ENCODE measurements at regions not wholly inside any gene's neighbourhood (a gene's known extent, or its start where the extent isn't known, plus 50 kb on each side); places are given as distances from the start of the nearest gene placed in this dataset.

DNA sequence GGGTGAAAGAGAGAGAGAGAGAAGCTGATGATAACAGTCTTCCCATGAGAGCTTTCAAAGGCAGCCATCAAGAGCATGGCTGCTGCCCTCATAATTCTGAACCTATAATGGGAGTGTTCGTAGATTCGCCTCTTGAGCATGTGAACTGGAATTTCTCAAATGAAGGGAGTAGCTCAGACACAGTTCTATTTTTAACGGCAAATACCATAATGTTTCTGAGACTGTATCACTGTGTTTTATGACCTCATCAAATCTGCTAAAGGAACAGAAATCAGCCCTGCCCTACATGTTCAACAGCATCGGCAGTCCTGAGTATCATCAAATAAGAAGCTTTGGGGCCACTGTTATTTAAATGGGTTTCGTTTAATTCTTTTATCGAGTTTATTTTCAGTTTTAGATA lies 645.6 kb downstream of the GALR1 start:
- no peaks in the 10 kb centered on the region for H3K9me3 Mint-ChIP-seq

DNA sequence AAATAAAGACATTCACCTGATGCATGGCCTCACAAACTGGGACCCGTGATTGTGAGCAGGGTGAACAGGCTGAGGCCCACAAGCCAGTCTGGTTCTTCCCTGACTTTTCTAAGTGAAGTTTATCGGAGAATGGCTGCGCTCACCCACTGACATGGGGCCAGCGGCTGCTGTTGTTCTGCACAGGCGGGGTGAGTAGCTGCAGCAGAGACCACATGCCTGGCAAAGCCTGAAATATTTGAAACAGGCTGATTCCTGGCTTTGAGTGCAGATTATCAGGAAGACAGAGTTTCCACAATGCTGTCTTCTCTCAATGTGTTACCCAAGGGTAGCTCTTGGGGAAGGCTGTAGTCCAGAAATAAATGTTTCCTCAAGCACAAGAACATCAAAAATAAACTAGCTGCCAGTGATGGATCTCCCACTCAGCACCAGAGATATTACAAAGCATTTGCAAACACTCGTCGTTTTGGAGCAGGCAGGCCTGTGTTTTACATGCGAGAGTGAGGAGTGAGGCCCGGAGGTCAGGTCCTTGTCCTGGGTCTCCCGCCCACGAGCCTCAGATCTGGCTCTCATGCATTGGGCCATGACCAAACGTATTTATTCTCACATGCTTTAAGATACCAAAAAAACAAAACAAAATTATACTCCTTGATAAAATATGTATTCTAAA lies 647.1 kb downstream of the GALR1 start:
- H3K27ac Mint-ChIP-seq, result no peak overlapping the region
- H3K36me3 Mint-ChIP-seq (ENCODE audit: low read depth), result no peaks in the 10 kb centered on the region
- H3K4me1 Mint-ChIP-seq (ENCODE audit: low read depth), result peaks cover 4% of the 10 kb centered on the region
- no peaks in the 10 kb centered on the region for H3K9me3 Mint-ChIP-seq
- DNase-seq (ENCODE audit: low spot score), result no peak
- H3K4me3 Mint-ChIP-seq (ENCODE audit: low read depth), result no peak overlapping the region
- intact Hi-C loops (cut with micrococcal nuclease), result no loop called here
- peaks cover 14% of the 10 kb centered on the region for H3K27me3 Mint-ChIP-seq (ENCODE audit: low read depth)

More for the DNA sequence above, 645.6 kb downstream of the GALR1 start:
- H3K27ac Mint-ChIP-seq, result no peak overlapping the region
- no peaks in the 10 kb centered on the region for H3K36me3 Mint-ChIP-seq (ENCODE audit: low read depth)
- H3K4me3 Mint-ChIP-seq (ENCODE audit: low read depth), result no peak overlapping the region
- no peak for DNase-seq (ENCODE audit: low spot score)
- H3K27me3 Mint-ChIP-seq (ENCODE audit: low read depth), result peaks cover 14% of the 10 kb centered on the region
- intact Hi-C loops (cut with micrococcal nuclease), result no loop called here
- H3K4me1 Mint-ChIP-seq (ENCODE audit: low read depth), result peaks cover 4% of the 10 kb centered on the region

DNA sequence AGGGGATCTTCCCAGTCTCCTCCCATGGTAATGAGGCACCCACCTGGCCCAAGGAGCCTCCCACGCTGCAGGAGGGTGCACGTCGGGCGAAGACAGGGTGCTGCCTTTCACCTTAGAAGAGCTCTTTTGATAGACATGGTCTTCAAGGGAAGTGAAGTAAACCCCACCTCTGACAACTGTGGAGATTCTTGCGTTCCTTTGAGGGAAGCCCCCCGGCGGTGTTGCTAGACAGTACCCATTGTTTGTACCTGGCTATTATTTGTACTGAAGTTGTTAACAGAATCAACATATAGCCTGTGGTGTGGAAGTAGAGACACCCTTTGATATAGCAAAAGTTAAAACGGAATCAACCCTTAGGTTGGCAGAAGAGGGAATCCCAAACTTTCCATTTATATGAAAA lies 648.0 kb downstream of the GALR1 start:
- Mint-ChIP-seq H3K4me3 (ENCODE audit: low read depth) (no peak overlapping the region), H3K9me3 (no peaks in the 10 kb centered on the region), H3K4me1 (ENCODE audit: low read depth) (peaks cover 4% of the 10 kb centered on the region), H3K36me3 (ENCODE audit: low read depth) (no peaks in the 10 kb centered on the region), H3K27ac (no peak overlapping the region), H3K27me3 (ENCODE audit: low read depth) (peaks cover 14% of the 10 kb centered on the region)
- intact Hi-C loops (cut with micrococcal nuclease), result no loop called here
- no peak for DNase-seq (ENCODE audit: low spot score)

DNA sequence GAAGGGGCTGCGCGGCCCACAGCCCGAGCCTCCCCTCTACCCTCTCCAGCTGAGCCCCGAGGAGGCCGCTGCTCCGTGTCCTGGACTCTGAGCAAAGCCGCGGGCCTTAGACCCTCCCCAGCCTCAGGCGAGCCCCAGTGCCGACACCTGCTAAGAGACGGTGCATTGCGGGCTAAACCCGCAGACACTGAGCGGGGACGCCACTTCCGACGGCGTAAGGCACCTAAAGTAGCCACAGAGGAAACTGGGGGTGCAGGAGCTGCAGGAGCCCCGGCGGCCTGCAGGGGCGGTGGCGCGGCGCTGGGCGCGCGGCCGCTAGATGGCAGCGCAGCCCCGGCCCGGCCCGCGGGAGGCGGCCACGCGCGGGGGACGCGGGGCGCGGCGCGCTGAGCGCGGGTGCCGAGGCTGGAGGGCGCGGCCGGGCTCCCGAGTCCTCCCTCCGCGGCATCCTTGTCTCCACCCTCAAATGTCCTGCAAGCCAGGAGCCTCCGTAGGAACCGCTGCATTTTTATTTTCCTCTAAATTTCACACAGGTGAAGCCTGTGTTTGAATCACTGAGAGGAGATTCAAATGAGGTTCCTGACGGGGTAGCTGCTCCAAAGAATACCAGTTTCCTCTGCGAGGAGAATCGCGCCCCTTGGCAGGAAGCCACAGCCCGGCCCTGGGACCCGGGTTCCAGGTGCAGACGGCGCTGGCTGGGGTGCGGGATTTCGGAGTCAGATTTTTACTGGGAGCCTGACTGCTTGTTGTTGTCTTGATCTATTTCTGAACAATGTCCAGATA lies 650.5 kb downstream of the GALR1 start:
- Mint-ChIP-seq H3K36me3 (ENCODE audit: low read depth) (no peaks in the 10 kb centered on the region), H3K27ac (no peak overlapping the region), H3K4me1 (ENCODE audit: low read depth) (peaks cover 4% of the 10 kb centered on the region), H3K9me3 (no peaks in the 10 kb centered on the region), H3K27me3 (ENCODE audit: low read depth) (peaks cover 14% of the 10 kb centered on the region), H3K4me3 (ENCODE audit: low read depth) (no peak overlapping the region)
- intact Hi-C loops (cut with micrococcal nuclease), result no loop called here
- DNase-seq (ENCODE audit: low spot score), result peak; percentile 57

DNA sequence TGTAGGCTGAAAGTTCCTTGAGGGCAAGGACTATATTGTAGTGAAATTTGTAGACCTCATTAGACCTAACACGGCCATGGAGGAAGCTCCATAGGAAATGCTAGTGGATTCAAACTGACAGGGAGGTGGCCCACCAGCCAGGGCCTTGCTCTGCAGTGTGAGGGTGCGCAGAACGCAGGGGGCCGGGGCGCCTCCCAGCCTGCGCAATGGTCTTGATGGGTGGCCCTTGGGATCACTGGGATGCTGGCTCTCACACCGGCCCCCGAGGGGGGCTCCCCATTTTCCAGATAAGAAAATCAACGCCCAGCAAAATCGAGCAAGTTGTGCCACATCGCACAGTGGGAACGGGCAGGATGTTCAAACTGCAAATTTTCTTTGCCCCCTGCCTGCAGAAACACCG lies 655.4 kb downstream of the GALR1 start:
- no peak overlapping the region for H3K27ac Mint-ChIP-seq
- no peak for DNase-seq (ENCODE audit: low spot score)
- no peak overlapping the region for H3K4me3 Mint-ChIP-seq (ENCODE audit: low read depth)
- no peaks in the 10 kb centered on the region for H3K4me1 Mint-ChIP-seq (ENCODE audit: low read depth)
- no peaks in the 10 kb centered on the region for H3K27me3 Mint-ChIP-seq (ENCODE audit: low read depth)
- H3K36me3 Mint-ChIP-seq (ENCODE audit: low read depth), result no peaks in the 10 kb centered on the region
- H3K9me3 Mint-ChIP-seq, result no peaks in the 10 kb centered on the region
- intact Hi-C loops (cut with micrococcal nuclease), result no loop called here

DNA sequence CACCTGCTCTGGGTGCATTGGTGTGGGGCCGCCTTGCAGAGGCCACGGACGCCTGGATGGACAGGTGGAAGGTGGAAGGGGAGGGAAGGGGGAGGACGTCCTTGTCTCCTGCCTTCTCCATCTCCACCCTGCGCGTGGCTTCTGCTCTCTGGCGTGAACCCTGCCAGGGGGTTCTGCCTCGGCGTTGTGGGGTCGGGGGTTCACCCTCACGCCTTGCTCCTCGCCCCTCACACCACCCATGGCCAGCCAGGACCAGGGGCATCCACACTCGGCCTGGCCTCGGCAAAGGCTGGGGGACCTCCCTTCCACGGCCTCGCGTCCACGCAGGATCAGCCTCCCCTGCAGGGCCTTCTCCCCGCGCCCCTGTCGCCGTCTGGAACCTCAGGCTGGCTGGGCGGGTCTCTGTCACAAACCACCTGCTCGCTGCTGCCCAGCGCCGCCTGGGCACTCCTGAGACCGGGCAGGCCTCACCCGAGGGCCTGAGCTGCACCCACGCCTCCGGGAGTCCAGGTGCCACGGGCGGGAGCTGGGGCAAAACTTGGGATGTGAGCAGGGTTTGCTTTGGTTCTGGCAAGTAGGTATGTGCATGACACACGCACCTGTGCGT lies 655.9 kb downstream of the GALR1 start:
- H3K4me3 Mint-ChIP-seq (ENCODE audit: low read depth), result no peak overlapping the region
- H3K36me3 Mint-ChIP-seq (ENCODE audit: low read depth), result no peaks in the 10 kb centered on the region
- H3K27me3 Mint-ChIP-seq (ENCODE audit: low read depth), result no peaks in the 10 kb centered on the region
- H3K4me1 Mint-ChIP-seq (ENCODE audit: low read depth), result no peaks in the 10 kb centered on the region
- intact Hi-C loops (cut with micrococcal nuclease), result no loop called here
- no peaks in the 10 kb centered on the region for H3K9me3 Mint-ChIP-seq
- DNase-seq (ENCODE audit: low spot score), result no peak
- no peak overlapping the region for H3K27ac Mint-ChIP-seq

DNA sequence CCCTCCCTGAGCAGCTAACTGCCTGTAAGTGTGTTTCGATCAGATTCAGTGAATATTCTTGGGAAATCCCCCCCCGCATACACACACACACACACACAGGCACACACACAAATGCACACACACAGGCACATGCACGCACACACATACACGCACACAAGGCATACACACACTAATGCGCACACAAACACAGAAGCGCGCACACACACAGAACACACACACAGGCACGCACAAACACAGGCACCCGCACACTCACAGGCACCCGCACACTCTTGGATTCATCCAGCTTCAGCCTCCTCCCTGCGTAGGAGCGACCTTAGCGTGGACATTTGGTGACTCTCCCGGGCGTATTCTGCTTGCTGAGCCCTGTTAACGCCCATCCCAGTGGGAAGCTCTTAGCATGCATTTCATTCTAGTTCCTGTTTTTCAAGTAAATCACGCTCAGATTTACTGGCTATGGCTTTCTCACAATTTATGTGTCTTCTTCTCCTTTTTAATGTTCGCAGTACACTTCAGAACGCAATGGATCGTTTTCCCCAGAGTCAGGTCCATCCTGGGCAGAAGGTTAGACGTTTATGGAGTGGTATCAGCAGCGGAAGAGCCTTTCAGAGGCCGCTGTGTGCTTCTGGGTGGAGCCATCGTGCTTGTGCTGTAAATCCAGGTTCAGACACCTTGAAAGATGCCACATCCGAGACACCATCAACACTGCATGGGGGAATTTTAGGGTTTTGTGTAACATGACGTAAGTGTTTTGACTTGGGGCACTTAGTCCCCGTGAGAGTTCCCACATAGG lies 656.6 kb downstream of the GALR1 start:
- no peak for DNase-seq (ENCODE audit: low spot score)
- Mint-ChIP-seq H3K27ac (no peak overlapping the region), H3K4me3 (ENCODE audit: low read depth) (no peak overlapping the region), H3K36me3 (ENCODE audit: low read depth) (no peaks in the 10 kb centered on the region), H3K27me3 (ENCODE audit: low read depth) (no peaks in the 10 kb centered on the region), H3K9me3 (no peaks in the 10 kb centered on the region), H3K4me1 (ENCODE audit: low read depth) (no peaks in the 10 kb centered on the region)
- intact Hi-C loops (cut with micrococcal nuclease), result no loop called here

DNA sequence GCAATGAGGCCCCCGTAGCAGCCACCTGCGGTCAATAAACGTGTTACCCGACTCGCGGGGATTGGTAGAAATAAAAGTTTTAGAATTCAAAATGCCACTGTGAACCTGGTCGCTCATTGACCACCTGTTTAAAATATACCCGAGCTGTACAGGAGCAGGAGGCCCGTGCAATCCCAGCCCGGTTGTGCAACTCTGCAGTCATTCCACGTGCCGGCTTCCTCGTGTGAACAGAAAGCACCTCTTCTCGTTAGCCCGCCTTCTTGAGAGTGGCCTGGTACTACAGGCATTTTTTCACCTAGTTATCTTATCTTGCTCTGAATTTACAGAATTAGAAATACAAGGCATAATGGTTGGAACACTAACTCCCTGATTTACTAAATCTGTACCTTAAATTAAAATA lies 660.7 kb downstream of the GALR1 start:
- Mint-ChIP-seq H3K36me3 (ENCODE audit: low read depth) (no peaks in the 10 kb centered on the region), H3K4me3 (ENCODE audit: low read depth) (no peak overlapping the region), H3K27ac (no peak overlapping the region), H3K9me3 (no peaks in the 10 kb centered on the region), H3K27me3 (ENCODE audit: low read depth) (no peaks in the 10 kb centered on the region), H3K4me1 (ENCODE audit: low read depth) (no peaks in the 10 kb centered on the region)
- DNase-seq (ENCODE audit: low spot score), result no peak
- intact Hi-C loops (cut with micrococcal nuclease), result no loop called here

DNA sequence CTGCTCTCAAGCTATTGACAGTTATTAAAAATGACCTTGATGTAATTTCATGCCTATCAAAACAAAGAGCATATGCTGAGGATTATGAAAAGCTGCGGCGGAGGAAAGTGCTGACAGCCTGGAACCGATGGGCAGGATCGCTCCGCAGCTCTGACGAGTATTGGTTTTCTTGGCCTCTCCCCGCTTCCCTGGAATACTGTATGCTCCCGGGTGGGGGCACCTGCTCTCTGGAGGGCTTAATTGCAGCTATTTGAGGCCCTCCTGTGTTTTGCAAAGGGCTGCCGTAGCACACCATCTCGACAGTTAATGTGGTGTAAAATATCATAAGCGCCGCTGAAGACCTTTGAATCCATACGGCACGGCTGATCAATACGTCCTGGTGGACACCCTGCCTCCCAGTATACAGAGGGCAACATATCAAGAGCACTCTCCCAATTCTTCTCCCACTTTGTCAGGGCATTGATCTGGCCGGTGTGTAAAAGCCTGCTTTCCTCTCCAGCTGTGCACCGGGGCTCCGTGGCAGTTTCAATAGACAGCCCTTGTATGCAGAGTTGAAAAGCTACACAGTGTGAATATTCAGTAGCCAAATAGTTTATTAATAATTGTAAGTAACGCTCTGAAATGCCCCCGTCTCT lies 662.4 kb downstream of the GALR1 start:
- Mint-ChIP-seq H3K4me3 (ENCODE audit: low read depth) (no peak overlapping the region), H3K36me3 (ENCODE audit: low read depth) (no peaks in the 10 kb centered on the region), H3K27me3 (ENCODE audit: low read depth) (no peaks in the 10 kb centered on the region), H3K27ac (no peak overlapping the region), H3K9me3 (no peaks in the 10 kb centered on the region), H3K4me1 (ENCODE audit: low read depth) (no peaks in the 10 kb centered on the region)
- no peak for DNase-seq (ENCODE audit: low spot score)
- intact Hi-C loops (cut with micrococcal nuclease), result no loop called here

DNA sequence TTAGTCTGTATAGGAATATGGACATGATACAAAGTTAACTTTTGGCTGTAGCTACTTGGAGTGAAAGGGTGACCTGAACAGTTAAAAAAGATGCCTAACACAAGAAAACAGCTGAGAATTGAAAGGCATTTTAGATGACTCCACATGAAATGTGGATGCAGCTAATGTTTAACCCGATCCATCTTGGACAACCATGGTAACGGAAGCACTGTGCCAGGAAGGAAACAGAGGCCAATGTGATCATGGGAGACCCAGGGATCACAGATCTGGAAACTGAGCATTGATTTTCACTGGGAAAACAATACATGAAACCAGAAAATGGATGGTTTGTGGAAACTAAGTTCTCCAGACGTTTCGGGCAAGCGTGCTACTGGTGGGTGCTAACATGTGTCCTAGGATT lies 669.1 kb downstream of the GALR1 start:
- Mint-ChIP-seq H3K27me3 (ENCODE audit: low read depth) (no peaks in the 10 kb centered on the region), H3K27ac (no peak overlapping the region), H3K9me3 (no peaks in the 10 kb centered on the region), H3K4me3 (ENCODE audit: low read depth) (no peak overlapping the region), H3K36me3 (ENCODE audit: low read depth) (no peaks in the 10 kb centered on the region), H3K4me1 (ENCODE audit: low read depth) (no peaks in the 10 kb centered on the region)
- intact Hi-C loops (cut with micrococcal nuclease), result no loop called here
- DNase-seq (ENCODE audit: low spot score), result no peak

DNA sequence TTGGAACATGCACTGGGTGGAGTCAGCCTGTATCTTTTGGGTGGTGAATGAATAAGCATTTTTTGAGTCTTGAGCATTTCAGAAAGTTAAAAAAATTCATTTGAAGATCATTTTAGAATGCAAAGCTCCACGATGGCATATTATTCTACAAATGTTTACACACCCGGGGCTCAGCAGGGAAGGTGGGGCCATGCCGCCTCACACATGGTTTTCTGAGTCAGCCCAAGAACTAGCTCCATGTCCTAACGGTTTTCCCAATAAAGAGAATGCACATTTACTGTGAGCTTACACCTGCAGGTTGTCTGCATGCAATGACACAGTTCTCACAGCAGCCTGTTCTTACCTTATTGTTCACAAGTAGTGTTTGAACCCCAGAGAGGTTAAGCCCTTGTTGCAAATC lies 670.3 kb downstream of the GALR1 start:
- no peak overlapping the region for H3K27ac Mint-ChIP-seq
- DNase-seq (ENCODE audit: low spot score), result no peak
- H3K4me3 Mint-ChIP-seq (ENCODE audit: low read depth), result no peak overlapping the region
- no peaks in the 10 kb centered on the region for H3K4me1 Mint-ChIP-seq (ENCODE audit: low read depth)
- H3K9me3 Mint-ChIP-seq, result no peaks in the 10 kb centered on the region
- no peaks in the 10 kb centered on the region for H3K36me3 Mint-ChIP-seq (ENCODE audit: low read depth)
- no peaks in the 10 kb centered on the region for H3K27me3 Mint-ChIP-seq (ENCODE audit: low read depth)
- intact Hi-C loops (cut with micrococcal nuclease), result no loop called here

DNA sequence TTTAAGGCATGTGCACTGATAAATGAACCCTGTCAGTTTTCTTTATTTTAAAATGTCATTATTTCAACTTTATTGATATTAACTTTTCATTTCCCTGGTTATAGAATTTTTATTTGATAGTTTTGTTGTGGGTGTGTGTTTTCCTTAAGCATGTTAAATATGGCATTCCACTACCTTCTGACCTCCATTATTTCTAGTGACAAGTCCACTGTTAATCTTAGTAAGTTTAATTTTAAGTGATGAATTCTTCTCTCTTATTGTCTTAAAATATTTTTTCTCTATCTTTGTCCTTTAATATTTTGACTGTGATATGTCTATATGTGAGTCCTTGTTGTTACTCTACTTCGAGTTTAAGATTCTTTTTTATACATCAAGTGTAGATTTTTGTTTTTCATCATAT lies 685.7 kb downstream of the GALR1 start:
- Mint-ChIP-seq H3K36me3 (ENCODE audit: low read depth) (no peaks in the 10 kb centered on the region), H3K27ac (no peak overlapping the region), H3K9me3 (peaks cover 5% of the 10 kb centered on the region), H3K4me3 (ENCODE audit: low read depth) (no peak overlapping the region), H3K27me3 (ENCODE audit: low read depth) (no peaks in the 10 kb centered on the region), H3K4me1 (ENCODE audit: low read depth) (no peaks in the 10 kb centered on the region)
- intact Hi-C loops (cut with micrococcal nuclease), result no loop called here
- no peak for DNase-seq (ENCODE audit: low spot score)

Data from activated T-helper 2 cell treated with anti-CD3 and anti-CD28 coated beads, Interferon-gamma antibody, Interleukin-2, Interleukin-4, amounts not matched to agents 10 μg/mL and 5 μg/mL and 100 μg/mL, durations not matched to agents 14 hours and 24 hours and 36 hours (primary cell).